ENCODE measurements at regions not wholly inside any gene's neighbourhood (a gene's known extent, or its start where the extent isn't known, plus 50 kb on each side); places are given as distances from the start of the nearest gene placed in this dataset.

DNA sequence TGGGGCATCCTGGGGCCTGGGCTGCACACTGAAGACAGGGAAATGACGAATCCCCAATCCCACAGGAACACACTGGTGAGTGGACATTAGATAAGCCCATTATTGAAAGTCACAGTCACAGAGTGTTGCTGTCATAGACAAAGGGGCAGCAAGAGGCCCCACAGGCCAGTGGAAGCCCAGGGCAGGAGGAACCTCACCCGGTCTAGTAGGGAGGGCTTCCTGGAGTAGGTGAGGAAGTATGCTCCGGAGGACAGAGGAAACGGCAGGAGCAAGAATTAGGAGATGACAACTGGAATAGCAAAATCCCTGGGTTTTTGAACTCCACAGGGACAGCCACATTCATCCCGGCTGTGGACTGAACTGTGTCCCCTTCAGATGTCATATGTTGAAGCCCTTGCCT lies 101.2 kb downstream of the TPRA1 start:
- Histone ChIP-seq H3K27me3 (ENCODE audit: insufficient read depth) (no peaks in the 10 kb centered on the region), H3K4me1 (ENCODE audit: control insufficient read depth in 1 of 2, insufficient read depth in 2 of 2, low read depth in 1 of 2, low read length in 1 of 2) (peaks cover 0 to 6% of the 10 kb centered on the region in 2 experiments; a peak in 1 of 4 replicates), H3K79me2 (ENCODE audit: insufficient read depth) (no peaks in the 10 kb centered on the region), H3K9me3 (no peaks in the 10 kb centered on the region), H3K27ac (ENCODE audit: low read depth in 2 of 2, low read length in 1 of 2) (no peak overlapping the region), H4K20me1 (ENCODE audit: insufficient read depth) (no peaks in the 10 kb centered on the region), H3K4me2 (no peak overlapping the region), H2AFZ (ENCODE audit: low read depth) (no peak overlapping the region), H3K9ac (no peak overlapping the region), H3F3A (replicated peaks; ENCODE audit: insufficient read depth) (no peaks in the 10 kb centered on the region), H3K36me3 (replicated peaks in 1 of 2; ENCODE audit: control insufficient read depth in 1 of 2, insufficient read depth in 2 of 2, low read length in 1 of 2) (no peaks in the 10 kb centered on the region), H3K9me2 (no peaks in the 10 kb centered on the region), H3K4me3 (ENCODE audit: low read depth in 2 of 2, low read length in 1 of 2) (no peak overlapping the region)
- no peak for DNase-seq
- TF ChIP-seq TCF12 (IDR thresholded peaks at IDR 0.05), result no peak
- no peak for TF ChIP-seq JUND (IDR thresholded peaks at IDR 0.05)
- CTCF ChIA-PET, result interaction anchor here (1.1 kb wide), 1 partner anchor 11 kb away, joined by 4 read pairs; no protein-coding TSS in a partner anchor
- POLR2A ChIA-PET, result no interaction called here
- WGBS (ENCODE audit: low lambda C conversion rate), result 65% methylated on average over 5 of the region's 5 CpGs

DNA sequence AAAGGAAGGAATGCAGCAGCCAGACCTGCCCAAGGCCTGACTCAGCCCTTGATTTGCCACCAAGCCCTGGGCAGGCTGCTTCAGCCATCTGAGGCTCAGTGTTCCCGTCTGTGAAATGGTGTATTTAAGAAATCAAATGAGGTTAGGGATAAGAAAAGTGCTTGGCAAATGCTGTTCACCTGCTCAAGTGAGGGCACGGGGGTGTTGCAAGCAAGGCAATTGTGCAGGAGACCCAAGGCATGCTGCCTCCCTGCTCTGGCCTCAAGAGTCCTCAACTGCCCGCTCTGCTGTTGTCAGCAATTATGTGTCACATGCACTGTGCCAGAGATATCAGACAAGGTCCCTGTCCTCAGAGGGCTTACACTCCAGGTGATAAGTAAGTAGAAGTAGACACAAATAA lies 101.8 kb downstream of the TPRA1 start:
- CTCF ChIA-PET, result no interaction called here

DNA sequence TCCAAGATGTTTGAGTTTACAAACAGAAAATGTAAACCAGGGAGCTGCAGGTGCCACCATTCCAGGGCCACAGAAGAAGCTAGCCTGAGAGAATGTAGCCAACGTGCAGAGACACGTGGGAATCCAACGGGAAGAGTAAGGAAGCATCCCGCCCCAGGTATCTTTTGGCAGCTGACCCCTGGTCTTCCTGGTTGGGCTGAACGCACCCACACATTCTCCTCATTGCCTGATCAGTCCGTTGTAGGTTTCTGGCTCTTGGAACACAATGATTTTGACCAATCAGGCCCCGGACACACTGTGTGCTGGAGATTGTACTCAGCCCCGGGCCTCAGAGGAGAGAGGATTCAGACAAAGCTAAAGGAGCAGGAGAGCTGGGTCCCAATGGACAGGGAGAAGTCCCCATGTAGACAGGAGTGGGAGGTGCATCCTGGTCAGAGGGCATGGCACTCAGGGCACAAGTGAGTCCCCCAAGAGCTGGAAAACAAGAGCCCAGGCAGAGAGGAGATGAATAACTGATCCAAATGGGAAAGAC lies 102.3 kb downstream of the TPRA1 start:
- H3K9me2 ChIP-seq, result no peaks in the 10 kb centered on the region
- 33% methylated on average over 4 of the region's 8 CpGs for WGBS (ENCODE audit: low lambda C conversion rate)
- H3K9ac ChIP-seq, result no peak overlapping the region
- H3K4me1 ChIP-seq (ENCODE audit: control insufficient read depth in 1 of 2, insufficient read depth in 2 of 2, low read depth in 1 of 2, low read length in 1 of 2), result peaks cover 0 to 10% of the 10 kb centered on the region in 2 experiments; a peak in 1 of 4 replicates
- ChIA-PET POLR2A (no interaction called here), CTCF (no interaction called here)
- DNase-seq, result no peak
- H3F3A ChIP-seq (replicated peaks; ENCODE audit: insufficient read depth), result no peaks in the 10 kb centered on the region
- no peaks in the 10 kb centered on the region for H3K79me2 ChIP-seq (ENCODE audit: insufficient read depth)
- H3K4me3 ChIP-seq (ENCODE audit: low read depth in 2 of 2, low read length in 1 of 2), result no peak overlapping the region
- H3K4me2 ChIP-seq, result no peak overlapping the region
- no peak overlapping the region for H3K27ac ChIP-seq (ENCODE audit: low read depth in 2 of 2, low read length in 1 of 2)
- no peak for TF ChIP-seq RAD21 (IDR thresholded peaks at IDR 0.05; ENCODE audit: low read length)
- no peak for TF ChIP-seq YY1 (IDR thresholded peaks at IDR 0.05; ENCODE audit: low read depth)
- TF ChIP-seq GATA2 (CRISPR knock-in tag; IDR thresholded peaks at IDR 0.05), result no peak
- TF ChIP-seq TAF1 (IDR thresholded peaks at IDR 0.05; ENCODE audit: borderline replicate concordance, low read depth, low read length), result no peak
- no peaks in the 10 kb centered on the region for H4K20me1 ChIP-seq (ENCODE audit: insufficient read depth)
- no peaks in the 10 kb centered on the region for H3K36me3 ChIP-seq (replicated peaks in 1 of 2; ENCODE audit: control insufficient read depth in 1 of 2, insufficient read depth in 2 of 2, low read length in 1 of 2)
- H3K9me3 ChIP-seq, result no peaks in the 10 kb centered on the region
- H2AFZ ChIP-seq (ENCODE audit: low read depth), result no peak overlapping the region
- H3K27me3 ChIP-seq (ENCODE audit: insufficient read depth), result no peaks in the 10 kb centered on the region

More for the DNA sequence above, 101.8 kb downstream of the TPRA1 start:
- Histone ChIP-seq H4K20me1 (ENCODE audit: insufficient read depth) (no peaks in the 10 kb centered on the region), H3F3A (replicated peaks; ENCODE audit: insufficient read depth) (no peaks in the 10 kb centered on the region), H3K9me2 (no peaks in the 10 kb centered on the region), H2AFZ (ENCODE audit: low read depth) (no peak overlapping the region), H3K27me3 (ENCODE audit: insufficient read depth) (no peaks in the 10 kb centered on the region), H3K36me3 (replicated peaks in 1 of 2; ENCODE audit: control insufficient read depth in 1 of 2, insufficient read depth in 2 of 2, low read length in 1 of 2) (no peaks in the 10 kb centered on the region), H3K9ac (no peak overlapping the region), H3K27ac (ENCODE audit: low read depth in 2 of 2, low read length in 1 of 2) (no peak overlapping the region), H3K79me2 (ENCODE audit: insufficient read depth) (no peaks in the 10 kb centered on the region), H3K4me1 (ENCODE audit: control insufficient read depth in 1 of 2, insufficient read depth in 2 of 2, low read depth in 1 of 2, low read length in 1 of 2) (peaks cover 0 to 10% of the 10 kb centered on the region in 2 experiments; a peak in 1 of 4 replicates), H3K4me3 (ENCODE audit: low read depth in 2 of 2, low read length in 1 of 2) (no peak overlapping the region), H3K9me3 (no peaks in the 10 kb centered on the region), H3K4me2 (no peak overlapping the region)
- POLR2A ChIA-PET, result no interaction called here
- DNase-seq, result no peak
- WGBS (ENCODE audit: low lambda C conversion rate), result 67% methylated on average over 3 of the region's 3 CpGs
- TF ChIP-seq, protein P1, sequence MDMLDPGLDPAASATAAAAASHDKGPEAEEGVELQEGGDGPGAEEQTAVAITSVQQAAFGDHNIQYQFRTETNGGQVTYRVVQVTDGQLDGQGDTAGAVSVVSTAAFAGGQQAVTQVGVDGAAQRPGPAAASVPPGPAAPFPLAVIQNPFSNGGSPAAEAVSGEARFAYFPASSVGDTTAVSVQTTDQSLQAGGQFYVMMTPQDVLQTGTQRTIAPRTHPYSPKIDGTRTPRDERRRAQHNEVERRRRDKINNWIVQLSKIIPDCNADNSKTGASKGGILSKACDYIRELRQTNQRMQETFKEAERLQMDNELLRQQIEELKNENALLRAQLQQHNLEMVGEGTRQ (IDR thresholded peaks at IDR 0.05; ENCODE audit: borderline replicate concordance, low read depth, low read length), result no peak

Measured in SK-N-SH (cell line).